HEK293 (cell line): ENCODE measurements at regions not wholly inside any gene's neighbourhood (a gene's known extent, or its start where the extent isn't known, plus 50 kb on each side); places are given as distances from the start of the nearest gene placed in this dataset.

Source experiments
- CTCF ChIA-PET: fragments of 350-600 bp; formaldehyde crosslinking; extraction: SDS; loops from one replicate; lab custom pipeline; 2021; ENCODE audit warnings: antibody characterized with exemption; lab: Yijun Ruan, JAX
- POLR2A ChIA-PET: fragments of 300-600 bp; formaldehyde crosslinking; extraction: SDS; loops from one replicate; lab custom pipeline; 2020; ENCODE audit warnings: antibody characterized with exemption, inconsistent platforms; lab: Yijun Ruan, JAX
- H3K27ac ChIP-seq: fragments of 200-500 bp; sonication (Bioruptor generic); 2 replicates; pipeline ENCODE4 v1.5.1; 2014; ENCODE audit warnings: low read depth, low read length, control low read depth, inconsistent platforms; ENCODE audit errors: extremely low read depth
- H3K36me3 ChIP-seq, 2 experiments: fragments of 200-500 bp in 1 of 2; sonication (Bioruptor generic) in 1 of 2; 1 replicate in 1 of 2; 2 replicates in 1 of 2; pipeline ENCODE4 v1.5.1; 2014 to 2017; ENCODE audit warnings: inconsistent platforms in 2 of 2, low read length in 2 of 2; ENCODE audit not compliant: control insufficient read depth in 2 of 2, insufficient read depth in 1 of 2
- H3K4me1 ChIP-seq: fragments of 200-500 bp; sonication (Bioruptor generic); 2 replicates; pipeline ENCODE4 v1.5.1; 2014; ENCODE audit warnings: mild to moderate bottlenecking, low read length, inconsistent platforms; ENCODE audit not compliant: control insufficient read depth, insufficient read depth
- H3K4me3 ChIP-seq: 2 replicates; pipeline ENCODE4 v1.5.1; 2011; ENCODE audit warnings: low read depth, mild to moderate bottlenecking, control low read depth, low read length, moderate library complexity
- H3K9me3 ChIP-seq: fragments of 200-500 bp; sonication (Bioruptor generic); 2 replicates; pipeline ENCODE4 v1.5.1; 2014; ENCODE audit warnings: low read depth, low read length, inconsistent platforms; ENCODE audit not compliant: control insufficient read depth, insufficient read depth
- CTCF ChIP-seq: fragments of 450-650 bp; formaldehyde crosslinking; IDR thresholded peaks from 2 replicates; pipeline ENCODE4 v1.5.1; 2016; ENCODE audit warnings: missing biosample characterization, missing genetic modification characterization
- GLIS1 ChIP-seq: fragments of 450-650 bp; formaldehyde crosslinking; IDR thresholded peaks from 2 replicates; pipeline ENCODE4 v1.5.1; 2016; ENCODE audit warnings: missing biosample characterization, missing genetic modification characterization
- KLF16 ChIP-seq: fragments of 450-650 bp; formaldehyde crosslinking; IDR thresholded peaks from 2 replicates; pipeline ENCODE4 v1.5.1; 2017; ENCODE audit warnings: missing biosample characterization, missing genetic modification characterization
- OVOL3 ChIP-seq: fragments of 450-650 bp; formaldehyde crosslinking; IDR thresholded peaks from 2 replicates; pipeline ENCODE4 v1.5.1; 2016; ENCODE audit warnings: missing biosample characterization, missing genetic modification characterization
- PATZ1 ChIP-seq: fragments of 450-650 bp; formaldehyde crosslinking; IDR thresholded peaks from 2 replicates; pipeline ENCODE4 v1.5.1; 2016; ENCODE audit warnings: missing biosample characterization, missing genetic modification characterization
- PRDM6 ChIP-seq: fragments of 450-650 bp; formaldehyde crosslinking; IDR thresholded peaks from 2 replicates; pipeline ENCODE4 v1.5.1; 2017; ENCODE audit warnings: missing biosample characterization, missing genetic modification characterization
- YY1 ChIP-seq: fragments of 450-650 bp; formaldehyde crosslinking; IDR thresholded peaks from 2 replicates; pipeline ENCODE4 v1.5.1; 2018; ENCODE audit warnings: missing biosample characterization, missing genetic modification characterization
- ZBTB48 ChIP-seq: fragments of 450-650 bp; formaldehyde crosslinking; IDR thresholded peaks from 2 replicates; pipeline ENCODE4 v1.5.1; 2016; ENCODE audit warnings: missing biosample characterization, missing genetic modification characterization
- ZFP3 ChIP-seq: fragments of 450-650 bp; formaldehyde crosslinking; IDR thresholded peaks from 2 replicates; pipeline ENCODE4 v1.5.1; 2016; ENCODE audit warnings: low read depth, missing biosample characterization, missing genetic modification characterization
- ZNF114 ChIP-seq: fragments of 450-650 bp; formaldehyde crosslinking; IDR thresholded peaks from 2 replicates; pipeline ENCODE4 v1.5.0; 2017; ENCODE audit warnings: missing biosample characterization, missing genetic modification characterization
- ZNF16 ChIP-seq: fragments of 450-650 bp; formaldehyde crosslinking; IDR thresholded peaks from 2 replicates; pipeline ENCODE4 v1.5.1; 2016; ENCODE audit warnings: low read depth, missing biosample characterization, missing genetic modification characterization
- ZNF2 ChIP-seq: fragments of 450-650 bp; formaldehyde crosslinking; IDR thresholded peaks from 2 replicates; pipeline ENCODE4 v1.5.1; 2016; ENCODE audit warnings: missing biosample characterization, missing genetic modification characterization
- ZNF223 ChIP-seq: fragments of 450-650 bp; formaldehyde crosslinking; IDR thresholded peaks from 2 replicates; pipeline ENCODE4 v1.5.1; 2016; ENCODE audit warnings: missing biosample characterization, missing genetic modification characterization
- ZNF26 ChIP-seq: fragments of 450-650 bp; formaldehyde crosslinking; IDR thresholded peaks from 2 replicates; pipeline ENCODE4 v1.5.1; 2016; ENCODE audit warnings: missing biosample characterization, missing genetic modification characterization
- ZNF391 ChIP-seq: fragments of 450-650 bp; formaldehyde crosslinking; IDR thresholded peaks from 2 replicates; pipeline ENCODE4 v1.5.1; 2016; ENCODE audit warnings: low read depth, missing biosample characterization, missing genetic modification characterization, borderline replicate concordance
- ZNF398 ChIP-seq: fragments of 450-650 bp; formaldehyde crosslinking; IDR thresholded peaks from 2 replicates; pipeline ENCODE4 v1.5.1; 2017; ENCODE audit warnings: missing biosample characterization, missing genetic modification characterization
- ZNF433 ChIP-seq: fragments of 450-650 bp; formaldehyde crosslinking; IDR thresholded peaks from 2 replicates; pipeline ENCODE4 v1.5.1; 2016; ENCODE audit warnings: missing biosample characterization, missing genetic modification characterization, low read depth
- ZNF610 ChIP-seq: fragments of 450-650 bp; formaldehyde crosslinking; IDR thresholded peaks from 2 replicates; pipeline ENCODE4 v1.5.1; 2016; ENCODE audit warnings: missing biosample characterization, missing genetic modification characterization, borderline replicate concordance
- ZNF791 ChIP-seq: fragments of 450-650 bp; formaldehyde crosslinking; IDR thresholded peaks from 2 replicates; pipeline ENCODE4 v1.5.1; 2016; ENCODE audit warnings: missing biosample characterization, missing genetic modification characterization
- ZSCAN30 ChIP-seq: fragments of 450-650 bp; IDR thresholded peaks from 2 replicates; pipeline ENCODE4 v1.5.1; 2018; ENCODE audit warnings: missing biosample characterization, mild to moderate bottlenecking, missing genetic modification characterization, moderate library complexity

DNA sequence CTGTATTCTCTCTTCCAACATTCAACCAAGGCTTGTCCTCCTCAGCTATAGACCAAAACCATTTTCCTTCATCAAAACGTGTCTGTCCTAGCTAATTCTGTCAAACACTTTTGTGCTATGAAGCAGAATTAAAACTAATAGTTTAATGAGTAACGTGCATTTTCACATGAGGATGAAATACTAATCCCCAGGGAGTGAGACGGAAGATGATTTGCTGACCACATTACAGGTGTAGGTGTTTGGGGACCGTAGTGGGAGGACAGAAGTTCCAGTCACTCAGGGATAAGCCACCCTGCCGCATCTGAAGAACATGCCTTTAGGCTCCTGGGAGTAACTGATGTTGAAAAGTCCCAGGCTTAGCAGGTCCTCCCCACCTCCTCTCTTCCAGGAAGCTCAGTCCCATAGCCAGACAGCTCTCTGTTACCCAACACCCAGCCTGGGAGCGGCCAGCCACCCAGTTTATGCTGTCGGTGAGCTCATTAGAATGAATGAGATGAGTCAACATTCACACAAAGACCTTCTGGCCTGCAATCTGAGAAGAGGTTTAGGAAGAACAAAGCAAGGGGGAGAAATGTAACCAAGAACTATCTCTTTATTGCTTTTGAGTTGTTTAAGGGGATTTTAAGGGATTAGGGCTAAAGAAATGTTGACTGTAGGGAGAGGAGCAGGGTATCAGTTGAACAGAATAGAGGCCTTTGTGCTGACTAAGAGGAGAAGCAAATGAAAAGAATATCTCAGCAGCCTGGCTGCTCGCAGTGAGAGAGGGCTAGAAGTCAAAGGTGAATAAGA is 122.5 kb downstream of the FOXI3 start (continued):
- TF ChIP-seq ZNF26 (tag by site-specific recombination) = no peak
- no peak for TF ChIP-seq YY1 (tag by site-specific recombination)
- peak; percentile 90; the same call in 1 of the 2 replicates for TF ChIP-seq ZNF610
- TF ChIP-seq ZSCAN30 (tag by site-specific recombination) = peak; percentile 69; the same call in 1 of the 2 replicates
- TF ChIP-seq OVOL3 (tag by site-specific recombination) = peak; percentile 95
- peak; percentile 63; the same call in 1 of the 2 replicates for TF ChIP-seq PATZ1 (tag by site-specific recombination)
- TF ChIP-seq ZNF391 = peak; percentile 71; the same call in 1 of the 2 replicates
- TF ChIP-seq ZNF398 (tag by site-specific recombination) = peak; percentile 46; the same call in 1 of the 2 replicates
- TF ChIP-seq ZNF223 = no peak
- TF ChIP-seq ZNF433 (tag by site-specific recombination) = no peak
- TF ChIP-seq ZFP3 (tag by site-specific recombination) = no peak

DNA sequence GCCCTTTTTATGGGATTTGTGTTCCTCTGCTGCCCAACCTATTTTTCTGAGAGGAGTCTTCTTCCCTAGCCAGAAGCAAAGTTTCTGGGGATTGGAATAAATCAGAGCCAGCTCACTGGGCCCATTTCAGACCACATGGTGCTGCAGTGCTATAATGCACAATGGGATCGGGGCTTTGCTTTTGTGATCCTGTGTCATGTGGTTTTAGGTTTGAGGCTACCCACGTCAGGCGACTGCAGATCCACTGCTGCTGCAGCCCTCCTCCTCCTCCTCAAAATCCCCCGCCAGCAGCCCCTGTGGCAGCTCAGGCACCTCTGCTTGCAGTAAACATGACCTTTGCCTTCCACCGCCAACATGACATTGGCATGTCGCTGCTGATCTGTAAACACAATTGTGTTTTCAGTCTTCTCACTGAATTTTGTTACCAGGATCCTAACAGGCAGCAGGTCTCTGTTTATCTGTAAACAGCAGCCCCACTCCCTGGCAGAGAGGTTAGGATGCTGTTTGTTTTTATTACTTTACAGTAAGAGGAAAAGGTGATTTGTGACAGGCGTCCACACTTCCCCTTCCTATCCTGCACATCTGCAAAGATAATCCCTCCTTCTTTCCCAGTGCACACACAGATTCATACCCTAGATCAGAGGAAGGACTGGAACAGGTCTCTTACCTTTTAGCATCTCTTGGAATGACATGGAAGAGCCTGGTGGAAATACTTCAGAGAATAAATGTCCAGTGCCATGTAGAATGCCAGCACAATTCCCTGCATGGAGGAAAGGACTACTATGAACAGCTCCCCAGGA is 130.8 kb downstream of the FOXI3 start:
- Histone ChIP-seq H3K9me3 (no peaks in the 10 kb centered on the region; the same call in 1 of the 2 replicates), H3K27ac (no peak overlapping the region), H3K4me1 (no peaks in the 10 kb centered on the region), H3K36me3 (no peaks in the 10 kb centered on the region), H3K4me3 (no peak overlapping the region)
- ChIA-PET CTCF (interaction anchor here (0.7 to 0.9 kb wide), 2 partner anchors 29 to 130 kb away, joined by 4 read pairs; no protein-coding TSS in a partner anchor), POLR2A (no interaction called here)
- TF ChIP-seq KLF16 = no peak
- TF ChIP-seq ZBTB48 (tag by site-specific recombination) = no peak
- TF ChIP-seq PRDM6 (tag by site-specific recombination) = no peak
- TF ChIP-seq PATZ1 (tag by site-specific recombination) = no peak
- no peak for TF ChIP-seq ZNF398 (tag by site-specific recombination)
- no peak for TF ChIP-seq CTCF (tag by site-specific recombination)
- TF ChIP-seq ZNF2 (tag by site-specific recombination) = no peak
- no peak for TF ChIP-seq ZNF114 (tag by site-specific recombination)
- no peak for TF ChIP-seq ZNF16
- TF ChIP-seq GLIS1 (tag by site-specific recombination) = no peak
- TF ChIP-seq ZNF791 (tag by site-specific recombination) = no peak
